ENCODE measurements at regions not wholly inside any gene's neighbourhood (a gene's known extent, or its start where the extent isn't known, plus 50 kb on each side); places are given as distances from the start of the nearest gene placed in this dataset.
"Not testable (repeated sequence)": the region's sequence is repeated elsewhere in the genome, so short reads cannot be mapped to it uniquely, and the experiment has no call there.

GRCh38 chr9:102436599-102436998 lies 558.5 kb upstream of the CYLC2 start:
- not testable (repeated sequence) for H3K4me3 ChIP-seq (ENCODE audit: low read depth, low read length); DNase-seq (ENCODE audit: low read depth)

GRCh38 chr9:102435427-102435826 lies 559.7 kb upstream of the CYLC2 start:
- no peak for DNase-seq (ENCODE audit: low read depth)
- no peak overlapping the region for H3K4me3 ChIP-seq (ENCODE audit: low read depth, low read length)

GRCh38 chr9:102434545-102434944 lies 560.6 kb upstream of the CYLC2 start:
- no peak for DNase-seq (ENCODE audit: low read depth)
- H3K4me3 ChIP-seq (ENCODE audit: low read depth, low read length), result no peak overlapping the region

GRCh38 chr9:102428305-102428704 lies 566.8 kb upstream of the CYLC2 start:
- DNase-seq (ENCODE audit: low read depth), result no peak
- no peak overlapping the region for H3K4me3 ChIP-seq (ENCODE audit: low read depth, low read length)

GRCh38 chr9:102416251-102416650 lies 578.9 kb upstream of the CYLC2 start:
- H3K4me3 ChIP-seq (ENCODE audit: low read depth, low read length); DNase-seq (ENCODE audit: low read depth): not testable (repeated sequence)

- H3K4me3 ChIP-seq (ENCODE audit: low read depth, low read length), result no peak overlapping the region
- DNase-seq (ENCODE audit: low read depth), result no peak
These were observed 589.8 kb upstream of the CYLC2 start for GRCh38 chr9:102405218-102405867.

GRCh38 chr9:102403514-102403913 lies 591.6 kb upstream of the CYLC2 start:
- no peak for DNase-seq (ENCODE audit: low read depth)

GRCh38 chr9:102398205-102398604 lies 596.9 kb upstream of the CYLC2 start:
- DNase-seq (ENCODE audit: low read depth), result no peak
- H3K4me3 ChIP-seq (ENCODE audit: low read depth, low read length), result no peak overlapping the region

More at GRCh38 chr9:102403514-102403913, 591.6 kb upstream of the CYLC2 start:
- no peak overlapping the region for H3K4me3 ChIP-seq (ENCODE audit: low read depth, low read length)

GRCh38 chr9:102385620-102386019 lies 609.5 kb upstream of the CYLC2 start:
- H3K4me3 ChIP-seq (ENCODE audit: low read depth, low read length); DNase-seq (ENCODE audit: low read depth): not testable (repeated sequence)

- no peak for DNase-seq (ENCODE audit: low read depth)
- no peak overlapping the region for H3K4me3 ChIP-seq (ENCODE audit: low read depth, low read length)
These were observed 624.2 kb upstream of the GRIN3A start for GRCh38 chr9:102362470-102363132.

GRCh38 chr9:102360846-102361245 lies 622.4 kb upstream of the GRIN3A start:
- no peak for DNase-seq (ENCODE audit: low read depth)
- H3K4me3 ChIP-seq (ENCODE audit: low read depth, low read length), result no peak overlapping the region

GRCh38 chr9:102355982-102356381 lies 617.5 kb upstream of the GRIN3A start:
- H3K4me3 ChIP-seq (ENCODE audit: low read depth, low read length), result no peak overlapping the region
- DNase-seq (ENCODE audit: low read depth), result no peak

GRCh38 chr9:102354041-102354440 lies 615.6 kb upstream of the GRIN3A start:
- H3K4me3 ChIP-seq (ENCODE audit: low read depth, low read length), result no peak overlapping the region
- DNase-seq (ENCODE audit: low read depth), result no peak

- H3K4me3 ChIP-seq (ENCODE audit: low read depth, low read length); DNase-seq (ENCODE audit: low read depth): not testable (repeated sequence)
These were observed 599.0 kb upstream of the GRIN3A start for GRCh38 chr9:102337471-102337870.

- no peak for DNase-seq (ENCODE audit: low read depth)
- no peak overlapping the region for H3K4me3 ChIP-seq (ENCODE audit: low read depth, low read length)
These were observed 570.9 kb upstream of the GRIN3A start for GRCh38 chr9:102309379-102309778.

- no peak for DNase-seq (ENCODE audit: low read depth)
These were observed 556.7 kb upstream of the GRIN3A start for GRCh38 chr9:102295188-102295587.

GRCh38 chr9:102273952-102274351 lies 535.5 kb upstream of the GRIN3A start:
- H3K4me3 ChIP-seq (ENCODE audit: low read depth, low read length), result no peak overlapping the region
- peak; percentile 10 for DNase-seq (ENCODE audit: low read depth)

More at GRCh38 chr9:102295188-102295587, 556.7 kb upstream of the GRIN3A start:
- no peak overlapping the region for H3K4me3 ChIP-seq (ENCODE audit: low read depth, low read length)

GRCh38 chr9:102253099-102253498 lies 514.7 kb upstream of the GRIN3A start:
- DNase-seq (ENCODE audit: low read depth), result no peak
- H3K4me3 ChIP-seq (ENCODE audit: low read depth, low read length), result no peak overlapping the region

- H3K4me3 ChIP-seq (ENCODE audit: low read depth, low read length), result no peak overlapping the region
- DNase-seq (ENCODE audit: low read depth), result no peak
These were observed 506.5 kb upstream of the GRIN3A start for GRCh38 chr9:102244916-102245315.

- DNase-seq (ENCODE audit: low read depth), result no peak
- no peak overlapping the region for H3K4me3 ChIP-seq (ENCODE audit: low read depth, low read length)
These were observed 499.1 kb upstream of the GRIN3A start for GRCh38 chr9:102237520-102237919.

GRCh38 chr9:102237094-102237493 lies 498.6 kb upstream of the GRIN3A start:
- DNase-seq (ENCODE audit: low read depth), result no peak
- H3K4me3 ChIP-seq (ENCODE audit: low read depth, low read length), result no peak overlapping the region

All from skeletal muscle cell (primary cell).